Esophagus squamous epithelium (tissue), 5 donors: ENCODE measurements at regions not wholly inside any gene's neighbourhood (a gene's known extent, or its start where the extent isn't known, plus 50 kb on each side); places are given as distances from the start of the nearest gene placed in this dataset.
"Not testable (repeated sequence)": the region's sequence is repeated elsewhere in the genome, so short reads cannot be mapped to it uniquely, and the experiment has no call there.

Source experiments
- DNase-seq: peaks from one replicate; lab custom pipeline; 2025; lab: John Stamatoyannopoulos, UW
- H3K27ac ChIP-seq, 4 donors: fragments of 200-600 bp; sonication (generic); one replicate each; pipeline ENCODE4 v1.5.1; 2016 to 2019; ENCODE audit warnings: mild to moderate bottlenecking in 1 of 4
- H3K27me3 ChIP-seq, 4 donors: fragments of 200-600 bp; sonication (generic); 1 replicate in 3 of 4; 2 replicates in 1 of 4; pipeline versions ENCODE4 v1.5.1 to v1.6.0; 2017 to 2021; ENCODE audit warnings: antibody characterized with exemption in 1 of 4
- H3K36me3 ChIP-seq, 3 donors: fragments of 200-600 bp; sonication (generic); one replicate each; pipeline ENCODE4 v1.5.1; 2016 to 2019
- H3K4me1 ChIP-seq, 3 donors: fragments of 200-600 bp; sonication (generic); one replicate each; pipeline ENCODE4 v1.5.1; 2017 to 2019
- H3K4me3 ChIP-seq, 4 donors: fragments of 200-600 bp; sonication (generic); 1 replicate in 3 of 4; 2 replicates in 1 of 4; pipeline ENCODE4 v1.5.1; 2016 to 2019; ENCODE audit warnings: mild to moderate bottlenecking in 2 of 4, moderate library complexity in 1 of 4
- H3K9me3 ChIP-seq, 3 donors: fragments of 200-600 bp; sonication (generic); one replicate each; pipeline ENCODE4 v1.5.1; 2016 to 2019
- WGBS, 2 donors: methylation state at CpG; one replicate each; pipeline ENCODE4 v1.1.5; 2018; 5-methylcytosine and 5-hydroxymethylcytosine counted together
- intact Hi-C: fragments of 100-400 bp; cut with DNase I; formaldehyde crosslinking; loops from one replicate; pipeline ENCODE4 v1.15.0; 2022
- donor health status: DM: yes; HTN: yes; CAD: no.

DNA sequence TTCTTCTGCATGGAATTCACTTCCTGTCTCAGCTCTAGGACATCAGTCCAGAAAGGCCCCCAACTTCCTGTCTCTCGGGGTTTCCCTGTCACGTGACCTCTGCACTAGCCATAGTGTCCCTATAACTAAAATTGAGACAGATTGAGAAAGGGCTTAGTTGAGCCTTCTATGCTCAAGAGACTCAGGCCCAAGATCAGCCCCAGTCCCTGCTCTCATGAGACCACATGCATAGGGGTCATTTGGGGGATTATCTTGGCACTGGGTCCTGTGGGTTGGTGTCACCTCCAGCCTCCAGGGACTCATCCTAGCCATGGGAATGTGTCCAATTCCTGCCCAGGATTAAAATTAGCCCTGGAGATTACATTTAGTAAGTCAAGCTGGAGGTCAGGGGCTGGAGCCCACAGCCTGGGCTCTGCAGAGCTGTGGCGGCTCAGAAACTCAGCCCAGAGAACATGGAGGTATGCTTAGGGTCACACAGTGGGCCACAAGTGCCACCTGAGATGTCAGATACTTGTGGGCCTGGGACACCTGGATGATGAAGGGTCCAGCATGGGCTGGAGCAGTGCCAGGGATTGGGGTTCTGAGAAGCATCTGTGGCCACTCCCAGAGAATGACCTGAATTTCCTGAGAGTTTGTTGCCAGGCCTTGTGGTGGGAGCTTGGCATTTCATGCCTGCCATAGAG is 174.3 kb upstream of the TPTE start:
- WGBS, 2 donors = 61 to 64% methylated on average over 3 of the region's 3 CpGs
- H3K36me3 ChIP-seq, H3K27ac ChIP-seq, DNase-seq, H3K4me1 ChIP-seq, intact Hi-C loops, H3K4me3 ChIP-seq, H3K27me3 ChIP-seq: not testable (repeated sequence)
- H3K9me3 ChIP-seq = peaks cover 6 to 63% (median 37%) of the 10 kb centered on the region in 3 donors

- H3K27me3 ChIP-seq, H3K4me3 ChIP-seq, H3K36me3 ChIP-seq, intact Hi-C loops, H3K4me1 ChIP-seq, DNase-seq, H3K27ac ChIP-seq: not testable (repeated sequence)
- peaks cover 6 to 67% (median 37%) of the 10 kb centered on the region in 3 donors for H3K9me3 ChIP-seq
- 70 to 71% methylated on average over 7 of the region's 7 CpGs for WGBS, 2 donors
Measured at GRCh38 chr21:10347675-10348074, 173.7 kb upstream of the TPTE start.

DNA sequence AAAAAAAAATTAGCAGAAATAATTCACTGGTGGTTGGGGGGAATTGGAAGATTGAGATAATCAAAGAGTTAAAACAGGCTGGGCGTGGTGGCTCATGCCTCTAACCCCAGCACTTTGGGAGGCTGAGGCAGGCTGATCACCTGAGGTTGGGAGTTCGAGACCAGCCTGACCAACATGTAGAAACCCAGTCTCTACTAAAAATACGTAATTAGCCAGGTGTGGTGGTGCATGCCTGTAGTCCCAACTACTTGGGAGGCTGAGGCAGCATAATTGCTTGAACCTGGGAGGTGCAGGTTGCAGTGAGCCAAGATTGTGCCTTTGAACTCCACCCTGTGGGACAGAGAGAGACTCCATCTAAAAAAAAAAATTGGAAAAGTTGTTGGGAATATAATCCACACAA is 173.2 kb upstream of the TPTE start:
- intact Hi-C loops, H3K4me1 ChIP-seq: not testable (repeated sequence)
- peaks cover 6 to 69% (median 35%) of the 10 kb centered on the region in 3 donors for H3K9me3 ChIP-seq

DNA sequence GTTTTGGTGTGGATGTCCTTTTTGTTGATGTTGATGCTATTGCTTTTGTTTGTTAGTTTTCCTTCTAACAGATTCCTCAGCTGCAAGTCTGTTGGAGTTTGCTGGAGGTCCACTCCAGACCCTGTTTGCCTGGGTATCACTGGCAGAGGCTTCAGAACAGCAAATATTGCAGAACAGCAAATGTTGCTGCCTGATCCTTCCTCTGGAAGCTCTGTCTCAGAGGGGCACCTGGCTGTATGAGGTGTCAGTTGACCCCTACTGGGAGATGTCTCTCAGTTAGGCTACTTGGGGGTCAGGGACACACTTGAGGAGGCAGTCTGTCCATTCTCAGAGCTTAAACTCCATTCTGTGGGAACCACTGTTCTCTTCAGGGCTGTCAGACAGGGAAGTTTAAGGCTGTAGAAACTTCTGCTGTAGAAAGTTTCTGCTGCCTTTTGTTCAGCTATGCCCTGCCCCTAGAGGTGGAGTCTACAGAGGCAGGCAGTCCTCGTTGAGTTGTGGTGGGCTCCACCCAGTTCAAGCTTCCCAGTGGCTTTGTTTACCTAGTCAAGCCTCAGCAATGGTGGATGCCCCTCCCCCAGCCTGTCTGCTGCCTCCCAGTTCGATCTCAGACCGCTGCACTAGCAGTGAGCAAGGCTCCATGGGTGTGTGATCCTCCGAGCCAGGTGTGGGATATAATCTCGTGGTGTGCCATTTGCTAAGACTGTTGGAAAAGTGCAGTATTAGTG is 166.4 kb upstream of the TPTE start:
- DNase-seq, H3K4me1 ChIP-seq, intact Hi-C loops, H3K27me3 ChIP-seq, H3K36me3 ChIP-seq, H3K27ac ChIP-seq, H3K4me3 ChIP-seq: not testable (repeated sequence)
- 29 to 33% methylated on average over 5 of the region's 5 CpGs for WGBS, 2 donors
- H3K9me3 ChIP-seq = peaks cover 0 to 55% (median 20%) of the 10 kb centered on the region in 3 donors

More for the DNA sequence above, 173.2 kb upstream of the TPTE start:
- not testable (repeated sequence) for H3K4me3 ChIP-seq, DNase-seq, H3K27ac ChIP-seq, H3K36me3 ChIP-seq, H3K27me3 ChIP-seq
- 38 to 39% methylated on average over 3 of the region's 3 CpGs for WGBS, 2 donors

GRCh38 chr21:10359120-10359519 is 162.3 kb upstream of the TPTE start:
- H3K27ac ChIP-seq, H3K36me3 ChIP-seq, intact Hi-C loops, H3K4me1 ChIP-seq, H3K4me3 ChIP-seq, DNase-seq, H3K27me3 ChIP-seq: not testable (repeated sequence)
- peaks cover 0 to 47% (median 16%) of the 10 kb centered on the region in 3 donors for H3K9me3 ChIP-seq
- 60 to 66% methylated on average over 2 of the region's 2 CpGs for WGBS, 2 donors

DNA sequence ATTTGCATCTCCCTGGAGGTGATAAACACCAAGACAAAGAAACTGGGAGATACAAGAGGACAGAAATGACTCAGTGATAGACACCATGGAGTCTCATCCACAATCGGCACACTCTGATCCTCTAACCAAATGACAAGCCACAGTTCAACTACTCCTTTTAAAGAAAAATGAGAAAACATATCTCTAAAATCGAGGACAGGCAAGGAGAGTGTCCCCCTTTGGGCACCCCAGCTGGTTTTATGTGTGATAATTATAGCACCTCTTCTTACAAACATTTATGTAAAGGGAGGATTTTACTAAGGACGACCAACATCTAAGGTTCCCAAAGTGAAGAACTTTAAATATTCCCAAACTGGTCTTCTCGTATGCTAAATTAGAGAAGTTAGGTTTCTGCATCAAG is 161.5 kb upstream of the TPTE start:
- H3K36me3 ChIP-seq, H3K27ac ChIP-seq, DNase-seq, H3K27me3 ChIP-seq, intact Hi-C loops, H3K4me1 ChIP-seq, H3K4me3 ChIP-seq: not testable (repeated sequence)
- H3K9me3 ChIP-seq = peaks cover 0 to 41% (median 14%) of the 10 kb centered on the region in 3 donors
- WGBS, 2 donors = 51 to 54% methylated on average over 4 of the region's 4 CpGs

- H3K9me3 ChIP-seq = peaks cover 0 to 32% (median 9%) of the 10 kb centered on the region in 3 donors
- H3K4me3 ChIP-seq = not testable (repeated sequence)
Measured at GRCh38 chr21:10361214-10361736, 160.1 kb upstream of the TPTE start.

GRCh38 chr21:10362816-10363215 is 158.6 kb upstream of the TPTE start:
- DNase-seq, H3K27me3 ChIP-seq, H3K36me3 ChIP-seq, H3K4me3 ChIP-seq, H3K27ac ChIP-seq, H3K4me1 ChIP-seq, intact Hi-C loops: not testable (repeated sequence)
- 57 to 59% methylated on average over 9 of the region's 9 CpGs for WGBS, 2 donors
- peaks cover 0 to 28% (median 9%) of the 10 kb centered on the region in 3 donors for H3K9me3 ChIP-seq

More at GRCh38 chr21:10361214-10361736, 160.1 kb upstream of the TPTE start:
- WGBS, 2 donors = 27 to 29% methylated on average over 2 of the region's 3 CpGs
- H3K36me3 ChIP-seq, DNase-seq, H3K27me3 ChIP-seq, intact Hi-C loops, H3K27ac ChIP-seq, H3K4me1 ChIP-seq: not testable (repeated sequence)

DNA sequence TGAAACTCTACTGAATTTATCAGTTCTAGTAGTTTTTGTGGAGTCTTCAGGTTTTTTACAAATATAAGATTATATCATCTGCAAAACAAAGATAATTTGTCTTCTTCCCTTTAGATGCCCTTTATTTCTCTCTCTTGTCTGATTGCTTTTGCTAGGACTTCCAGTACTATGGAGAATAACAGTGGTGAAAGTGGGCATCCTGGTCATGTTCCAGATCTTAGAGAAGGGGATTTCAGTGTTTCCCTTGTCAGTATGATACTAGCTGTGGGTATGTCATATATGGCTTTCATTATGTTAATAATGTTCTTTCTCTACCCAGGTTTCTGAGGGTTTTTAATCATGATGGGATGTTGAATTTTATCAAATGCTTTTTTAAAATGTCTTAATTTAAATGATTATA is 158.1 kb upstream of the TPTE start:
- intact Hi-C loops, H3K4me1 ChIP-seq, H3K27ac ChIP-seq, H3K36me3 ChIP-seq, H3K4me3 ChIP-seq, H3K27me3 ChIP-seq, DNase-seq: not testable (repeated sequence)
- peaks cover 0 to 30% (median 9%) of the 10 kb centered on the region in 3 donors for H3K9me3 ChIP-seq

DNA sequence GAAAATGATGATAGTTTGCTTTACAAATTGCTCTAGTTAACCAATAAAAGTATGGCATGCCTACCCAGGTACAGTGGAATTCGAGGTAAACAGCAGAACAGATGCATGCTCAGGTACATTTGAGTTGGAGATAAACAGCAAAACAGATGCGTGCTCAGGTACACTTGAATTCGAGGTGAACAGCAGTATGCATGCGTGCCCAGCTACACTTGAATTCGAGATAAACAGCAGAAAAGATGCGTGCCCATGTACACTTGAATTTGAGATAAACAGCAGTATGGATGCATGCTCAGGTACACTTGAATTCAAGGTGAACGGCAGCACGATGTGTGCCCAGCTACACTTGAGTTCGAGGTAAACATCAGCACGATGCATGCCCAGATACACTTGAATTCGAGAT is 155.2 kb upstream of the TPTE start:
- H3K27me3 ChIP-seq, H3K4me1 ChIP-seq, H3K27ac ChIP-seq, intact Hi-C loops, H3K4me3 ChIP-seq, H3K36me3 ChIP-seq, DNase-seq: not testable (repeated sequence)
- H3K9me3 ChIP-seq = peaks cover 0 to 17% (median 5%) of the 10 kb centered on the region in 3 donors
- WGBS, 2 donors = 46 to 53% methylated on average over 8 of the region's 11 CpGs

GRCh38 chr21:10367586-10367985 is 153.8 kb upstream of the TPTE start:
- not testable (repeated sequence) for DNase-seq
- 58 to 59% methylated on average over 7 of the region's 8 CpGs for WGBS, 2 donors

GRCh38 chr21:10368323-10368798 is 153.0 kb upstream of the TPTE start:
- intact Hi-C loops, H3K27ac ChIP-seq, H3K36me3 ChIP-seq, H3K4me1 ChIP-seq, DNase-seq, H3K27me3 ChIP-seq, H3K4me3 ChIP-seq: not testable (repeated sequence)
- H3K9me3 ChIP-seq = peaks cover 0 to 23% (median 7%) of the 10 kb centered on the region in 3 donors
- 67 to 75% methylated on average over 15 to 16 of the region's 16 CpGs for WGBS, 2 donors

More at GRCh38 chr21:10367586-10367985, 153.8 kb upstream of the TPTE start:
- H3K4me1 ChIP-seq, H3K27ac ChIP-seq, H3K4me3 ChIP-seq, H3K36me3 ChIP-seq, H3K27me3 ChIP-seq, intact Hi-C loops: not testable (repeated sequence)
- H3K9me3 ChIP-seq = peaks cover 0 to 20% (median 5%) of the 10 kb centered on the region in 3 donors
